HG02885 (cell line): ENCODE measurements at regions not wholly inside any gene's neighbourhood (a gene's known extent, or its start where the extent isn't known, plus 50 kb on each side); places are given as distances from the start of the nearest gene placed in this dataset.
"Not testable (repeated sequence)": the region's sequence is repeated elsewhere in the genome, so short reads cannot be mapped to it uniquely, and the experiment has no call there.

Source experiments
- ATAC-seq: cut with Tn5 transposase; IDR thresholded peaks from one replicate; pipeline ENCODE4 v1.9.1; 2021; ENCODE audit warnings: mild to moderate bottlenecking; ENCODE audit not compliant: unreplicated experiment, poor library complexity

DNA sequence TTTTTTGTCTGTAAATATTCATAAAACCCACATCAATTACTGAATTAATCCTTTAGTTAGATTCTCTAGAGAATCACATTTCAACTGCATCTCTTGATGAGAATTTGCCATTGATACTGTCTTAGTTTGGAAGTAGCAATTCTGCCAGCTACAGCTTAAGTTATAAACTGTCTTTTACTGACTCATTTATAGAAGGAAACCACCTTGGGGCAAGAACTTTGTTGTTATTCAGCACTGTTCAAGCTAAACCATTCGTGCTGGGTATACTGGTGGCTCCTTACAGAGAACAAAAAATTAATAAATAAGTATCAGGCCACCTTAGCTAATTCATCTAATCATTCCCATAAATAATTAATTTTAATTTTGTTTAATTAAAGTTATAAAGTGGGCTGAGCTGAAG is 1082.6 kb upstream of the CELF4 start:
- ATAC-seq: no peak

DNA sequence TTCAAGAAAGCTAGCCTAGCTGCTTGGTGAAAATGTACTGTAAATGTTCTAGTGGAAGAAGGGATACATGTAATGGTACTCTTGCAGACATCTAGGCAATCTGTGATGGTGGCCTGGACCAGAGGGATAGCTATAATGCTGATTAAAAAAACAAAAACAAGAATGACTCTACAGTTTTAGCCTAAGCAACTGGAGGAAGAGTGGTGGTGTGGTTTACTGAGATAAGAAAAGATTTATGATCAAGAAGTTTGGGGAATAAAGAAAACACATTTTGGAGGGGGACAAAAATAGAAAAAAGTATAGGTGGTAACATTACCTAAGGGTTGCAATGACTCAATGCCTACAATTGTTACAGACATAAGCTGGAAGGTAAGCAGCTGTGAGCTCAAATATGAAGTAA is 1080.7 kb upstream of the CELF4 start:
- ATAC-seq: no peak

DNA sequence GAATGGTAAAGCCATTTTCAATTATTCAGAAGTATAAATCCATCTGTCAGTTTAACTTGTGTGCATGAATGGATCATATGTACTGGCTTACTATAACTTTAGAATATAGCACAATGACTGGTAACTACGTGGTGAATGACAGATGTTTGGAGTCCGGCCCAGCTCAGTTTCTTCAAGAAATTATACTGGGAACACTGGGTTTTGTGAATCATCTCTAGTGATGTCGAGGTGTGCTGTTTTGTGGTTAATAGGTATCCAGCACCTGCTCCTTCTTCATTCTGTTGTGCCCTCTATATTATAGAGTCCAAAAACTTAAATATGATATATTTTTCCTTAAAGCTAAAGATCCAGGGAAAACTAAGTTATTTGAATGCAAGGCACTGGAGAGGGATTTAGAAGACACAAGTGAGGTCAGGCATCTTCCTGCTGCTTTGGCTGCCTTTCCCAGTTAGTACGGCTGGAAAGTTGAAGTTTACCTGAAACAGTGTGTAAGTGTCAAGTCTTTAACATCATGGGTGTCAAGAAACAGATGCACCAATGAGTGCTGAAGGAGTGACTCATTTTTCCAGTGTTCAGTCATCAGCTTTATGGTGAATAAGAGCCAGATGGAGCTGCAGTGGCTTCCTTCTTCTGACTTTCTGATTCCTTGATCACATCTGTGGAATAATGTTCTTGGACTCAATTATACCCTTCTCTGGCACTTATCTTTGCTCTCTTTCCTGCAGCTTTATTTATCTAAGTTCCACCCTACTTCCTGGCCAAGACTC is 1079.5 kb upstream of the CELF4 start:
- no peak for ATAC-seq

GRCh38 chr18:38642711-38643110 is 1077.1 kb upstream of the CELF4 start:
- no peak for ATAC-seq

DNA sequence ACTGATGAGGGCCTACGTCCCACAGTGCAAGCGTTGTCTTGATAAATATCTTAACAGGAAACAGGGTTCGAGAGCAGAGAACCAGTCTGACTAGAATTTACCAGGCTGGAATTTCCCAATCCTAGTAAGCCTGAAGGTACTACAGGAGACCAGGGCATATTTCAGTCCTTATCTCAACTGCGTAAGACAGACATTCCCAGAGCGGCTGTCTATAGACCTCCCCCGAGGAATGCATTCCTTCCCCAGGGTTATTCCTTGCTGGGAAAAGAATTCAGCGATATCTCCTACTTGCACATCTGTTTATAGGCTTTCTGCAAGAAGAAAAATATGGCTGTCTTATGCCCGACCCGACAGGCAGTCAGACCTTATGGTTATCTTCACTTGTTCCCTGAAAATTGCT is 1074.1 kb upstream of the CELF4 start:
- ATAC-seq: not testable (repeated sequence)

DNA sequence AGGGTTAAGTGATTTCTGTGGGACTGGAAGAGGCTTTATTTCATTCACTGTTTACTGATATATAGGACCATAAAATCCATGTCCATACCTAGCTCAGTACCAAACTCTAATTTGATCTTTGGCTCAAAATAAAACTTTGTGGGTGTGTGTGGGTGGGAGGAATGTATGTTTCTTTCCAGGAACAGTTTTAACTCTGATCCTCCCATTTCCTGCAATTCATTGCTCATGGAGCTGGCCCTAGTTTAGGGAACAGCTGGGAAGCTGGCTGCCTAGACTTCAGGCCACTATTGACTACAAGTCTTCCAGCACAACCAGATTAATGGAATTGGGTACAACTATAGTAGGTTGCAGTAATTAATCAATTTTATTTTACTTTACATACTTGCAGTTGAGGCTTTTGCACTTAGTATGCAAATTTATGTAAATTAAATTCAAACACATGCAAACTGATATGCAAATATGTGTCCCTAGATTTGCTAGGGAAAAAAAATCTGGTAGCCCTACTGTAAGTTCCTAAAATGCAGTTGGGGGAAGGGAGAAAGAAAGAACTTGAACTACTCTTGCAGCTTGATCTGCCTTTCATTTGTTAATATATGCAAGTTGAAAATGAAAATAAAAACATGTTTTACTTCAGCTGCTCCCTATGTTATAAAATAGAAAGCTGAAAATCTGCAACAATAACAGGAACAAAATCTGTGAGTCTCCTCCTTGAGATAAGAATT is 1070.3 kb upstream of the CELF4 start:
- no peak for ATAC-seq

DNA sequence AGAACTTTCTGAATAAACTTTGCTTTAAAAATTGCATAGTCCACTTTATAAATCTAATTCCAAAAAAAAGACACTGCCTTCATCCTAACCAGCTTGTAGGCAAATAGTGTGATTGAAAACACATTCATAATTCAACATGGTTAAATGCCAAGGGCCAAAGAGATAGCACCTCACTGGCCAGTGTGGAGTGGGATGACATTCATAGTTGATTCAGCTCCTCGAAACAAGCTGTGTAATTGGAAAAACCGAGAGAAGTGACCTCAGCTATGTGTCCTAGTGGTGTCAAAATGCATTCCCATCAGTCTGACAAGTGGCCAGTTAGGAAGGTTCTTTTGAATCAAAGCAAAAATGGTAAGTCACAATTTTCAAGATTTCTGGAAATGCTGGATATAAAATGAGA is 1068.5 kb upstream of the CELF4 start:
- no peak for ATAC-seq

GRCh38 chr18:38633333-38633732 is 1067.7 kb upstream of the CELF4 start:
- no peak for ATAC-seq

GRCh38 chr18:38619129-38619528 is 1053.5 kb upstream of the CELF4 start:
- no peak for ATAC-seq

- no peak for ATAC-seq
Observed at GRCh38 chr18:38616306-38616705, 1050.7 kb upstream of the CELF4 start.

DNA sequence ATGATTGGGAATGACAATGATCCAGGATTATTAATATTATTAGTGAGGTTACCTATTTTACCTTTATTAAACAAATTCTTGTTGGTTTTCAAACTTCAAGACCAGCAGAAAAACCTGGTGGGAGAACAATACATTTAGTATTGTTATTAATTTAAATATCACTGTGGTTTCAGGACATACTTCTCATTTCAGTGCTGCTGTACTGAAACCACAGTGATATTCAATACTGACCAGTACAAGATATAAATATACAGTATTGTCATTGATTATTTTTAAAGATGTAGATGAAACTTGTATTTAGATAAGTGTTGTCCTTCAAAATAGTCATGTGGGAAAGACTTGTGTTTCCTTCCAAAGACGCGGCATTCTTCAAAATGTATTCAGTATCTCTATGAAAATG is 1047.3 kb upstream of the CELF4 start:
- ATAC-seq: peak; percentile 28

DNA sequence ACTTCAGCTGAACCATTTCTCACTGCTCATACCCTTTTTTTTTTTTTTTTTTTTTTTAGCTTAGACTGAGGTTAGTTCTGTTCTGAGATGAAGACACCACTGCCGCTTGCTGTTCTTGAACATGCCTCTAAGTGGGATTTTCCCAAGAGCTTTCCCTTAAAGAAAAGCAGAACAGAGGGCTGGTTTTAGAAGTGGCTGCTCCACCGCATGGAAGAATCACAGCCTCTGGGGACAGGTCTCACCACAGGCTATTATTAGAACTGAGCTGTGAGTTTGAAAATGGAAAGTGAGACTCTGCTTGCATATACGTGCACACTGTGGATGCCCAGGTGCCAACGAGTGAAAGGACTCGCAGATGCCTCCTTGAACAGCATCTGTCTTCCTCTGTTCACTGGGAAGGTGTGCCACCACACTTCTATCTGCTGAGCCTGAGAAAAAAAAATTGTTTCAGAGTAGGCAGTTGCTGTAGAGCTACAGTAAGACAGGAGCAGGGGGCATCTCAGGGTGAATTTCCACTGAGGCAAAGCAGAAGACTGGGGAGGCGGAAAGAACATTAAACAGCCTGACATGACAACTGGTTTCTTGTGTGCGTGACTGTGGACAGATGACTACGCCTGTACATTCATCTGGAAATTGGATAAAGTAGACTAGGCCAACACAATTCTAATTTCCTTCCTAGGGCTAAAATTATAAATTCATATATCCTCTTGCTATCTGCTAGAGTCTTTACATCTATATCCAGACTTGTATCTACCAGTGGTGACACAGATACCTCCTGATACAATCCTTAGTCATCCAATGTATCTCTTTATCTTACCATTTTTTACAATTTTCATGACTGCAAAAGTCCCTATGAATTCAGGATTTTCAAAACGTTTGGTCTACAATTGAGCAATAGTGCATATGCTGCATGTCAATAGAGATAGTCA is 1045.7 kb upstream of the CELF4 start:
- peak; percentile 76 for ATAC-seq

GRCh38 chr18:38606841-38607240 is 1041.2 kb upstream of the CELF4 start:
- peak; percentile 40 for ATAC-seq

DNA sequence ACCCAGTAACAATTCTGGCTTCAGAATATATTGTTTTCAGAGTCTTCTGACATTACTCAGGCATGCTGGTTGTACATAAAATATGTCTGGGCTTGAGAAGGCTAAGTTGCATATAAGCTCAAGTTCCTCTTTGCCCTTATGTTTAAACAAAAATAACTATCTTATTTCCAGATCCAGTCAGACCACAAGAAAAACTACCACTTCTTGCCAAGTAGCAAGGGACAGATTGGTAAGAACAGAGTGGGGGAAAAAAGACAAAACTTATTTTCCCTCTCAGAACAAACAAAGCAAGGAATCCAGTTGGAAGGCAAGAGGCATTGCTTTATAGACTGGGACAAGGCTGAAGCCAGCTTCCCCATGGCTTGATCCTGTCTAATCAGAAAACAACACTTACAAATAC is 1036.7 kb upstream of the CELF4 start:
- ATAC-seq: no peak

DNA sequence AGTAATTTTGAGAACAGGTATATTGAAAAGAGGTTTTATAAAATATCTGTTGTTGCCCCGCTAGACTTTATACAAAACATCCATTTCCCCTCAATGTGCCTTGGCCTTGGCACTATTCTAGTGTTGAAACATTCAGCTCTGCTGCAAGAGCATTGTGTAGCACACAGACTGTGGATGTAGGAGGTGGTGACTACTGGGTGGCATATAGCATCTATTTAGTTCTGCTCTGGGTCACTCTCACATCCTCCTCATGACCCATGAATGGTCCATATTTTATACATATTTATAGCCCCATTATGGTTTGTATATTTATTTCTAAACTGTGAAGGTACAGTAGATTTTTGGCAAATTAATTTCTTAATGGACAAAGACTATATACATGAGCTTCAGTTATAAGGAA is 1022.0 kb upstream of the CELF4 start:
- no peak for ATAC-seq

GRCh38 chr18:38586327-38586726 is 1020.7 kb upstream of the CELF4 start:
- no peak for ATAC-seq

DNA sequence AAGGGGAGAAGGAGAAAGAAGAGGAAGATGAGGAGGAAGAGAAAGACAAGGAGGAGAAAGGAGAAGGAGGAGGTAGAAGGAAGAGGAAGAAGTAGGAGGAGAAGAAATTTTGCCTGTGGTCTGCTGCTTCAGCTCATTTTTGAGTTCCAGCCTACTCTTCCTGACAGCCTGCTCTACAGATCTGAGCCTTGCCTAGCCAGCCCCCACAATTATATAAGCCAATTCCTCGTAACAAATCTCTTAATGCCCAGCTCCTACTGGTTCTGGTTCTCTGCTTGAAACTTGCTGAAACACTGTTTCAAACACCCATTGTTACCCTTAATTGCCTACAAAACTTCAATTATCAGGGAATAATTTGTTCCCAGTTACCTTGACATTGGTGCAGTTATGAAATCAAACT is 1014.2 kb upstream of the CELF4 start:
- no peak for ATAC-seq

DNA sequence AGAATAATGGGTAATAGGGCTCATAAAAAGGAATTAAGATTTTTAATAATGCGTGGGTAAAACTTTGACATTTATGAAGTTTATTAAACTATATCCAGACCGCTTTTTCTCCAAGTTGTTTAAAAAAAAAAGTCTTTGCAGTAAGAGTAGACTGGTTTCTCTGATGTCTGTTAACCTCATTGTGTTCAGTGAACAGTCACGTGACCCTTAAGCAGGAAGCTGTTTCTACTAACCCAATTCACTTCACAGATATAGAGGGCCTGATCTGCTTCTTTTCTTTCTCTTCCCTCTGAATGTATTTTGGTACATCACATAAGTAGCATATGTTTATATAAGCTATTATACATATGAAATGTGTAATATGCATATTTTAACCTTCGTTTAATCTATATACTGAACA is 1011.3 kb upstream of the CELF4 start:
- no peak for ATAC-seq

GRCh38 chr18:38576349-38576748 is 1010.8 kb upstream of the CELF4 start:
- ATAC-seq: no peak

DNA sequence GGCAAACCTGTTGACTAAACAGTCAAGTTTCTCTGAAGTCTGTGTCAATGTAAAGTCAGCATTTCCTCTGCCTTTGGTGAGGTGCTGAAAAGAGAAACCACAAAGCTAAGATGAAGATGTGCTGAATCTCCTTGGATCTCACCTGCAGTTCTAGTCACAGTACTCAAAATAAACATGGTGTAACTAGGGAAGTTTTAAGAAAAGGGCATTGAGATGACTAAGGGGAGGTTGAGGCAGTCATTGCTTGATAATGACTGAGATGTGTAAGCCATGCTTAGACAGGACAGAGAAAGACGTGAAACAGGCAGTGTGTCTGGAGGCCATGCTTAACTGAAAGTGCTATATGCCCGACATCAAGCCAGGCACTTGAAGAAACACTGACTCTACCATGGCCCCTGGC is 1010.0 kb upstream of the CELF4 start:
- ATAC-seq: no peak

DNA sequence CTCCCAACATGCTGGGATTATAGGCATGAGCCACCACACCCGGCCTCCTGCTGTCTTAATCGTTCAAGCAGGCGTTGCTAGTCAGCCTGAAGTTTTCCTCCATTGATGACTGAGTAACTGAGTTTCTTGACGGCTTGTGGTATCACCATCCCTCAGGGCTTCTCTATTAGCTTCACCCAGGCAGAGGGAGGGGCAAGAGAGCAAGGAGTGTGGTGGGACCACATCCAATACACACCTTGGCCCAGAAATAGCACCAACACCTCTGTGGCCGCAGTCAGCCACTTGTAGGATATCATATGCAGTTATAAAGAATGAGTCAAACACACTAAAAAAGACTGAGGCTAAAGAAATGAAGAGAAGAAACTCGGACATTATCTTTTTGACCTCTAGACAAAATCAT is 1009.4 kb upstream of the CELF4 start:
- ATAC-seq: no peak
